Aorta (tissue), 5 donors: ENCODE measurements at regions not wholly inside any gene's neighbourhood (a gene's known extent, or its start where the extent isn't known, plus 50 kb on each side); places are given as distances from the start of the nearest gene placed in this dataset.

Experiments
- ATAC-seq: fragments of 200-7000 bp; cut with Tn5 transposase; one replicate; pipeline ENCODE4 v1.9.1; 2022; ENCODE audit warnings: moderate library complexity; ENCODE audit not compliant: low FRiP score
- DNase-seq, 2 donors: peaks; one replicate each; pipeline ENCODE4 v3.0.0-alpha.2; 2020
- H3K27ac ChIP-seq, 2 donors: one replicate each; pipeline ENCODE4 v1.5.1; 2013; ENCODE audit warnings: low read length in 2 of 2, mild to moderate bottlenecking in 2 of 2, moderate library complexity in 2 of 2, control low read depth in 1 of 2, inconsistent platforms in 1 of 2, low read depth in 1 of 2
- H3K27me3 ChIP-seq, 2 donors: one replicate each; pipeline ENCODE4 v1.6.1; 2013; ENCODE audit warnings: control low read depth in 1 of 2, low read length in 1 of 2, mild to moderate bottlenecking in 1 of 2, moderate library complexity in 1 of 2; ENCODE audit not compliant: insufficient read depth in 2 of 2, control insufficient read depth in 1 of 2
- H3K36me3 ChIP-seq, 2 donors: one replicate each; pipeline ENCODE4 v1.6.1; 2013; ENCODE audit warnings: control low read depth in 1 of 2, low read length in 1 of 2, mild to moderate bottlenecking in 1 of 2; ENCODE audit not compliant: insufficient read depth in 2 of 2, control insufficient read depth in 1 of 2
- H3K4me1 ChIP-seq, 2 donors: one replicate each; pipeline ENCODE4 v1.6.1; 2013; ENCODE audit warnings: low read length in 2 of 2, control low read depth in 1 of 2, mild to moderate bottlenecking in 1 of 2, moderate library complexity in 1 of 2; ENCODE audit not compliant: insufficient read depth in 2 of 2, control insufficient read depth in 1 of 2
- H3K4me3 ChIP-seq, 2 donors: one replicate each; pipeline ENCODE4 v1.5.1; 2013; ENCODE audit warnings: low read length in 2 of 2, control low read depth in 1 of 2, mild to moderate bottlenecking in 1 of 2
- H3K9me3 ChIP-seq: one replicate; pipeline ENCODE4 v1.6.1; 2013; ENCODE audit warnings: mild to moderate bottlenecking, low read length; ENCODE audit not compliant: control insufficient read depth
- WGBS, 2 donors: extraction: QIAGEN DNeasy Blood & Tissue Kit; methylation state at CpG; one replicate each; pipeline ENCODE4 v1.1.7; 2013; 5-methylcytosine and 5-hydroxymethylcytosine counted together
- intact Hi-C, 2 donors: fragments of 100-400 bp; cut with DNase I; formaldehyde crosslinking; loops; one replicate each; pipeline versions ENCODE4 v1.14.2 to v1.15.0; 2022
- donor health status: healthy with polysubstance abuse.
- donor health status: Bipolar disorder and iron deficiency.
- donor health status: DM: no; HTN: no; CAD: no.
- donor health status: DM: no; HTN: no; CAD: no.
- donor health status: DM: yes; HTN: yes; CAD: no.

GRCh38 chr5:74342948-74343682 is 297.4 kb downstream of the ENC1 start:
- intact Hi-C loops, result no loop called here
- WGBS, 2 donors, result 76 to 79% methylated on average over 5 of the region's 5 CpGs
- H3K27me3 ChIP-seq, result no peaks in the 10 kb centered on the region

GRCh38 chr5:74342182-74342581 is 298.3 kb downstream of the ENC1 start:
- no peak for DNase-seq

More at GRCh38 chr5:74342948-74343682, 297.4 kb downstream of the ENC1 start:
- Histone ChIP-seq H3K36me3 (no peaks in the 10 kb centered on the region), H3K4me3 (no peak overlapping the region), H3K27ac (no peak overlapping the region), H3K4me1 (no peaks in the 10 kb centered on the region), H3K9me3 (no peaks in the 10 kb centered on the region)
- DNase-seq (no peak), ATAC-seq (no peak)

GRCh38 chr5:74341221-74341620 is 299.3 kb downstream of the ENC1 start:
- intact Hi-C loops, result no loop called here
- no peaks in the 10 kb centered on the region for H3K27me3 ChIP-seq
- no peaks in the 10 kb centered on the region for H3K9me3 ChIP-seq
- ATAC-seq (no peak), DNase-seq (no peak)
- no peaks in the 10 kb centered on the region for H3K36me3 ChIP-seq
- no peak overlapping the region for H3K27ac ChIP-seq
- H3K4me1 ChIP-seq, result no peaks in the 10 kb centered on the region
- 91 to 93% methylated on average over 2 of the region's 2 CpGs for WGBS, 2 donors
- H3K4me3 ChIP-seq, result no peak overlapping the region

More at GRCh38 chr5:74342182-74342581, 298.3 kb downstream of the ENC1 start:
- Histone ChIP-seq H3K9me3 (no peaks in the 10 kb centered on the region), H3K27ac (no peak overlapping the region), H3K27me3 (no peaks in the 10 kb centered on the region), H3K36me3 (no peaks in the 10 kb centered on the region), H3K4me3 (no peak overlapping the region), H3K4me1 (no peaks in the 10 kb centered on the region)
- intact Hi-C loops, result no loop called here
- WGBS, 2 donors, result 3 to 14% methylated on average over 2 of the region's 2 CpGs
- no peak for ATAC-seq

- H3K36me3 ChIP-seq, result no peaks in the 10 kb centered on the region
- intact Hi-C loops, result no loop called here
- no peak overlapping the region for H3K27ac ChIP-seq
- 98% methylated on average over 5 of the region's 5 CpGs for WGBS, 2 donors
- ATAC-seq, result no peak
- H3K9me3 ChIP-seq, result no peaks in the 10 kb centered on the region
- no peaks in the 10 kb centered on the region for H3K4me1 ChIP-seq
- no peak overlapping the region for H3K4me3 ChIP-seq
- DNase-seq, result no peak
- no peaks in the 10 kb centered on the region for H3K27me3 ChIP-seq
These were observed 300.1 kb downstream of the ENC1 start for GRCh38 chr5:74340476-74340875.

GRCh38 chr5:74337984-74338310 is 302.6 kb downstream of the ENC1 start:
- intact Hi-C loops, result no loop called here
- no peaks in the 10 kb centered on the region for H3K36me3 ChIP-seq
- no peak overlapping the region for H3K4me3 ChIP-seq
- no peaks in the 10 kb centered on the region for H3K4me1 ChIP-seq
- H3K27me3 ChIP-seq, result no peaks in the 10 kb centered on the region
- DNase-seq (no peak), ATAC-seq (no peak)
- H3K9me3 ChIP-seq, result no peaks in the 10 kb centered on the region
- WGBS, 2 donors, result 87 to 91% methylated on average over 1 of the region's 1 CpG
- no peak overlapping the region for H3K27ac ChIP-seq

GRCh38 chr5:74337254-74337983 is 303.1 kb downstream of the ENC1 start:
- ATAC-seq, result no peak
- Histone ChIP-seq H3K27ac (no peak overlapping the region), H3K36me3 (no peaks in the 10 kb centered on the region), H3K4me3 (no peak overlapping the region), H3K9me3 (no peaks in the 10 kb centered on the region), H3K27me3 (no peaks in the 10 kb centered on the region), H3K4me1 (no peaks in the 10 kb centered on the region)
- 74 to 81% methylated on average over 9 of the region's 9 CpGs for WGBS, 2 donors
- intact Hi-C loops, result no loop called here
- no peak for DNase-seq

GRCh38 chr5:74336297-74336696 is 304.2 kb downstream of the ENC1 start:
- no peak for ATAC-seq
- no peak overlapping the region for H3K27ac ChIP-seq
- no peaks in the 10 kb centered on the region for H3K9me3 ChIP-seq
- no peak for DNase-seq
- H3K4me1 ChIP-seq, result no peaks in the 10 kb centered on the region
- H3K4me3 ChIP-seq, result no peak overlapping the region
- no peaks in the 10 kb centered on the region for H3K36me3 ChIP-seq
- H3K27me3 ChIP-seq, result no peaks in the 10 kb centered on the region
- intact Hi-C loops, result no loop called here
- 90 to 93% methylated on average over 7 of the region's 7 CpGs for WGBS, 2 donors

- Histone ChIP-seq H3K27ac (no peak overlapping the region), H3K27me3 (no peaks in the 10 kb centered on the region), H3K4me3 (no peak overlapping the region), H3K9me3 (no peaks in the 10 kb centered on the region), H3K4me1 (no peaks in the 10 kb centered on the region), H3K36me3 (no peaks in the 10 kb centered on the region)
- intact Hi-C loops, result no loop called here
- ATAC-seq, result no peak
- 78 to 84% methylated on average over 5 of the region's 5 CpGs for WGBS, 2 donors
- DNase-seq, result no peak
These were observed 305.7 kb downstream of the ENC1 start for GRCh38 chr5:74334762-74335384.
